Liver (tissue), 8 donors: ENCODE measurements at regions not wholly inside any gene's neighbourhood (a gene's known extent, or its start where the extent isn't known, plus 50 kb on each side); places are given as distances from the start of the nearest gene placed in this dataset.

Experiments
- DNase-seq: peaks from one replicate; pipeline ENCODE4 v3.0.0-alpha.2; 2017; ENCODE audit warnings: low spot score
- H3K27ac ChIP-seq, 2 donors: one replicate each; pipeline ENCODE4 v1.7.0; 2013; ENCODE audit warnings: inconsistent platforms in 2 of 2, low read length in 2 of 2, control low read depth in 1 of 2, low read depth in 1 of 2, mild to moderate bottlenecking in 1 of 2
- H3K27me3 ChIP-seq, 4 donors: one replicate each; pipeline versions ENCODE4 v1.6.1 to v1.7.0; 2013; ENCODE audit warnings: low read length in 3 of 4, inconsistent platforms in 1 of 4, mild to moderate bottlenecking in 1 of 4, moderate library complexity in 1 of 4; ENCODE audit not compliant: control insufficient read depth in 4 of 4, insufficient read depth in 4 of 4
- H3K36me3 ChIP-seq, 4 donors: one replicate each; pipeline versions ENCODE4 v1.6.1 to v1.7.0; 2013; ENCODE audit warnings: low read length in 3 of 4, mild to moderate bottlenecking in 3 of 4, low read depth in 1 of 4, moderate library complexity in 1 of 4; ENCODE audit not compliant: control insufficient read depth in 4 of 4, insufficient read depth in 3 of 4
- H3K4me1 ChIP-seq, 4 donors: one replicate each; pipeline versions ENCODE4 v1.6.1 to v1.7.0; 2013; ENCODE audit warnings: low read length in 3 of 4, mild to moderate bottlenecking in 3 of 4, moderate library complexity in 1 of 4; ENCODE audit not compliant: control insufficient read depth in 4 of 4, insufficient read depth in 4 of 4
- H3K4me3 ChIP-seq, 3 donors: one replicate each; pipeline versions ENCODE4 v1.6.1 to v1.7.0; 2013; ENCODE audit warnings: low read length in 3 of 3, control low read depth in 1 of 3, low read depth in 1 of 3, mild to moderate bottlenecking in 1 of 3
- H3K9ac ChIP-seq, 2 donors: one replicate each; pipeline ENCODE4 v1.7.0; 2013; ENCODE audit warnings: low read length in 2 of 2, mild to moderate bottlenecking in 2 of 2, moderate library complexity in 2 of 2, control low read depth in 1 of 2, low read depth in 1 of 2
- H3K9me3 ChIP-seq, 4 donors: one replicate each; pipeline versions ENCODE4 v1.6.1 to v1.7.0; 2013; ENCODE audit warnings: low read length in 3 of 4; ENCODE audit not compliant: control insufficient read depth in 4 of 4
- ATF3 ChIP-seq: IDR thresholded peaks from 2 replicates; pipeline ENCODE4 v1.6.1; 2016; ENCODE audit warnings: antibody characterized with exemption
- CTCF ChIP-seq: fragments of 150-350 bp; IDR thresholded peaks from 2 replicates; pipeline ENCODE4 v1.5.1; 2017; ENCODE audit warnings: improper control_type of control experiment, low read depth, low read length; ENCODE audit not compliant: missing input control
- EGR1 ChIP-seq, 2 donors: IDR thresholded peaks; 2 replicates each; pipeline ENCODE4 v1.6.1; 2016 to 2018; ENCODE audit warnings: antibody characterized with exemption in 2 of 2, low read depth in 2 of 2
- FOXA1 ChIP-seq: IDR thresholded peaks from 2 replicates; pipeline ENCODE4 v1.6.1; 2016; ENCODE audit warnings: antibody characterized with exemption
- FOXA2 ChIP-seq: IDR thresholded peaks from 2 replicates; pipeline ENCODE4 v1.6.1; 2016; ENCODE audit warnings: antibody characterized with exemption
- GABPA ChIP-seq, 2 donors: IDR thresholded peaks in 1 of 2; conservative IDR thresholded peaks in 1 of 2; 2 replicates each; pipeline ENCODE4 v1.6.1; 2016; ENCODE audit warnings: antibody characterized with exemption in 2 of 2, mild to moderate bottlenecking in 1 of 2, moderate library complexity in 1 of 2
- HNF4A ChIP-seq, 2 donors: conservative IDR thresholded peaks; 2 replicates each; pipeline ENCODE4 v1.6.1; 2016; ENCODE audit warnings: antibody characterized with exemption in 2 of 2, mild to moderate bottlenecking in 2 of 2
- HNF4G ChIP-seq: IDR thresholded peaks from 2 replicates; pipeline ENCODE4 v1.6.1; 2016; ENCODE audit warnings: antibody characterized with exemption
- JUND ChIP-seq, 2 donors: IDR thresholded peaks; 2 replicates each; pipeline ENCODE4 v1.6.1; 2016; ENCODE audit warnings: antibody characterized with exemption in 2 of 2
- MAX ChIP-seq: IDR thresholded peaks from 2 replicates; pipeline ENCODE4 v1.6.1; 2016; ENCODE audit warnings: antibody characterized with exemption
- NR2F2 ChIP-seq: IDR thresholded peaks from 2 replicates; pipeline ENCODE4 v1.6.1; 2016; ENCODE audit warnings: antibody characterized with exemption
- RAD21 ChIP-seq, 2 donors: IDR thresholded peaks; 2 replicates each; pipeline ENCODE4 v1.6.1; 2016; ENCODE audit warnings: antibody characterized with exemption in 2 of 2, mild to moderate bottlenecking in 2 of 2
- REST ChIP-seq: IDR thresholded peaks from 2 replicates; pipeline ENCODE4 v1.6.1; 2016; ENCODE audit warnings: antibody characterized with exemption, mild to moderate bottlenecking
- RXRA ChIP-seq, 2 donors: IDR thresholded peaks; 2 replicates each; pipeline ENCODE4 v1.6.1; 2017 to 2018; ENCODE audit warnings: antibody characterized with exemption in 2 of 2, mild to moderate bottlenecking in 1 of 2
- SP1 ChIP-seq: IDR thresholded peaks from 2 replicates; pipeline ENCODE4 v1.6.1; 2018; ENCODE audit warnings: antibody characterized with exemption, mild to moderate bottlenecking
- TAF1 ChIP-seq: conservative IDR thresholded peaks from 2 replicates; pipeline ENCODE4 v1.6.1; 2016; ENCODE audit warnings: antibody characterized with exemption, mild to moderate bottlenecking
- YY1 ChIP-seq: IDR thresholded peaks from 2 replicates; pipeline ENCODE4 v1.6.1; 2016; ENCODE audit warnings: antibody characterized with exemption, mild to moderate bottlenecking
- ZBTB33 ChIP-seq: IDR thresholded peaks from 2 replicates; pipeline ENCODE4 v1.6.1; 2016; ENCODE audit warnings: antibody characterized with exemption
- WGBS: extraction: QIAGEN DNeasy Blood & Tissue Kit; methylation state at CpG from one replicate; pipeline ENCODE4 v1.1.7; 2013; 5-methylcytosine and 5-hydroxymethylcytosine counted together
- donor health status: healthy.
- donor health status: healthy.
- donor health status: healthy.
- donor health status: healthy.
- donor health status: healthy.

- 75% methylated on average over 2 of the region's 2 CpGs for WGBS
- H3K36me3 ChIP-seq: no peaks in the 10 kb centered on the region
- DNase-seq: no peak
- H3K27me3 ChIP-seq: no peaks in the 10 kb centered on the region
- no peak overlapping the region for H3K9ac ChIP-seq
- H3K9me3 ChIP-seq: no peaks in the 10 kb centered on the region
- TF ChIP-seq SP1 (no peak), RAD21 (IDR thresholded peaks at IDR 0.05) (no peak), EGR1 (IDR thresholded peaks at IDR 0.05; ENCODE audit: low read depth in 2 of 2) (no peak), CTCF (no peak), TAF1 (no peak), GABPA (IDR thresholded peaks at IDR 0.05 in 1 of 2, conservative IDR thresholded peaks at IDR 0.05 in 1 of 2) (no peak), HNF4G (no peak), ZBTB33 (no peak), RXRA (IDR thresholded peaks at IDR 0.05) (no peak), JUND (IDR thresholded peaks at IDR 0.05) (no peak), REST (no peak), FOXA2 (no peak), HNF4A (conservative IDR thresholded peaks at IDR 0.05) (no peak), NR2F2 (no peak), MAX (no peak)
- no peak overlapping the region for H3K4me3 ChIP-seq
- H3K4me1 ChIP-seq: no peaks in the 10 kb centered on the region
- H3K27ac ChIP-seq: no peak overlapping the region
Observed at GRCh38 chr21:16751695-16752474, 761.0 kb upstream of the CXADR start.

GRCh38 chr21:16752475-16752857 lies 760.4 kb upstream of the CXADR start:
- H3K27me3 ChIP-seq: no peaks in the 10 kb centered on the region
- no peak overlapping the region for H3K4me3 ChIP-seq
- 93% methylated on average over 1 of the region's 1 CpG for WGBS
- H3K9ac ChIP-seq: no peak overlapping the region
- no peak for DNase-seq
- H3K27ac ChIP-seq: no peak overlapping the region
- H3K4me1 ChIP-seq: no peaks in the 10 kb centered on the region
- no peaks in the 10 kb centered on the region for H3K9me3 ChIP-seq
- TF ChIP-seq TAF1: no peak
- TF ChIP-seq HNF4A (conservative IDR thresholded peaks at IDR 0.05): no peak
- no peak for TF ChIP-seq HNF4G
- no peak for TF ChIP-seq RXRA (IDR thresholded peaks at IDR 0.05)
- TF ChIP-seq ZBTB33: no peak
- no peak for TF ChIP-seq RAD21 (IDR thresholded peaks at IDR 0.05)
- TF ChIP-seq REST: no peak
- TF ChIP-seq YY1: no peak
- no peak for TF ChIP-seq ATF3
- TF ChIP-seq FOXA1: no peak
- H3K36me3 ChIP-seq: no peaks in the 10 kb centered on the region
